ENCODE measurements at regions not wholly inside any gene's neighbourhood (a gene's known extent, or its start where the extent isn't known, plus 50 kb on each side); places are given as distances from the start of the nearest gene placed in this dataset.

DNA sequence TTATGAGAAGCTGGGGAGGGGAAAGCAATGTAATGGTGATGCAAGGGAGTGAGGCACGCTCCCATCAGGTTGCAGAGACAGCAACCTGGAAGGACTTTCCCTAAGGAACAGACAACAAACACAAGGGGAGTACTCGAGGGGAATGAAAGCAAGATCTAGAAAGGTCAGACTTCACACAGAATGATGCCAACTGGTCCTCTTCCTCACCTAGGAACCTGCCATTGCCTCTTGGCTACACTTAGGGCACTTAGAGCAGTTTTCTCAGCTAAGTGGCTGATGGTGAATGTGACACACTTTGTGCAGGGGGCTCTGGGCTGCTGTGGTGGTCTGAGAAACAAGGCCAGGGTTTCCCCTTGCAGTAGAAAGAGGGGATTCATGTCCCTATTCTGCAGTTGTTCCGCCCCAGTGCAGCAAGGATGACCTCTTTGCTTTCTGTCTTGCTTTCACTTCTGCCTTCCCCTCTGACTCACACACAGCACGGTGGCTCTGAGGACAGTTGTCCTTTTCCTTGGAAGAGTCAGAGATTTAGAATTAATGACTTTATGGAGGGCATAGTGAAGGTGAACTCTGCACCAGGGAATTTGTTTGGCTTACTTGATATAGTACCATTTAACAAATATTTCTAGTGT is 394.0 kb upstream of the KLF4 start:
- Histone ChIP-seq H3K4me3 (no peak overlapping the region), H3K9me3 (no peaks in the 10 kb centered on the region), H3K4me1 (no peaks in the 10 kb centered on the region), H3K36me3 (no peaks in the 10 kb centered on the region), H3K27me3 (no peaks in the 10 kb centered on the region), H3K27ac (no peak overlapping the region)
- ATAC-seq (ENCODE audit: low FRiP score in 2 of 2) (peak in 1 of 2 donors; percentile 71), DNase-seq (peak in 1 of 2 donors; percentile 46)
- TF ChIP-seq POLR2A (IDR thresholded peaks at IDR 0.05) (no peak), POLR2AphosphoS5 (IDR thresholded peaks at IDR 0.05) (no peak)
- TF ChIP-seq, protein P1, sequence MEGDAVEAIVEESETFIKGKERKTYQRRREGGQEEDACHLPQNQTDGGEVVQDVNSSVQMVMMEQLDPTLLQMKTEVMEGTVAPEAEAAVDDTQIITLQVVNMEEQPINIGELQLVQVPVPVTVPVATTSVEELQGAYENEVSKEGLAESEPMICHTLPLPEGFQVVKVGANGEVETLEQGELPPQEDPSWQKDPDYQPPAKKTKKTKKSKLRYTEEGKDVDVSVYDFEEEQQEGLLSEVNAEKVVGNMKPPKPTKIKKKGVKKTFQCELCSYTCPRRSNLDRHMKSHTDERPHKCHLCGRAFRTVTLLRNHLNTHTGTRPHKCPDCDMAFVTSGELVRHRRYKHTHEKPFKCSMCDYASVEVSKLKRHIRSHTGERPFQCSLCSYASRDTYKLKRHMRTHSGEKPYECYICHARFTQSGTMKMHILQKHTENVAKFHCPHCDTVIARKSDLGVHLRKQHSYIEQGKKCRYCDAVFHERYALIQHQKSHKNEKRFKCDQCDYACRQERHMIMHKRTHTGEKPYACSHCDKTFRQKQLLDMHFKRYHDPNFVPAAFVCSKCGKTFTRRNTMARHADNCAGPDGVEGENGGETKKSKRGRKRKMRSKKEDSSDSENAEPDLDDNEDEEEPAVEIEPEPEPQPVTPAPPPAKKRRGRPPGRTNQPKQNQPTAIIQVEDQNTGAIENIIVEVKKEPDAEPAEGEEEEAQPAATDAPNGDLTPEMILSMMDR (IDR thresholded peaks at IDR 0.05): no peak
- WGBS, 2 donors: 75 to 83% methylated on average over 4 of the region's 4 CpGs

DNA sequence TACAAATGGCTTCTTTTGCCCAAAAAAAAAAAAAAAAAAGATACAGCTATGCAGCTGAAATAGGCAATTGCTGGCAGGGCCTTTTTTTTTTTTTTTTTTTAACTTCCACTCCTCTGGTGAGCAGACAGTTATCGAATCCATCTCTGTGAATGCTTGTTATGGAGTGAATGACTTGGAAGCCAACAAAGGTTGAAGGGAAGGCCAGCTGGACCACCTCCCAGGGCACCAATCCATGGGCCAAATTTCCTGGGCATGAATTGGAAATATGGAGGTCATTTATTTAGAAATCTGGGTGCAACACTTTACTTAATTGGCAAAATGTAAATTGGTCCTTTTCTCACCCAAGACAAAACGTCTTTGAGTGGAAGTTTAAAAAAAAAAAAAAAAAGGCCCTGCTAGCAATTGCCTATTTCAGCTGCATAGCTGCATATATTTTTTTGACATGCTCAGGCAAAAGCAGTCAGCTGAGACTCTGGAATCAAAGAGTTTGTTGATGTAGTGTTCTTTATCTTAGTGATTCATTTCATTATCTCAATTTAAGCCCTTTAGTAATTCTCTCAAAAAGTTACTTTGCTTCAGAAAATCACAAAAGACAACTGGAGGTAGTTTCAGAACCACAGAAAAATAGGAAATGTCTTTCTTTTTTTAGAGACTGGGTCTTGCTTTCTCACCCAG is 392.2 kb upstream of the KLF4 start:
- Histone ChIP-seq H3K27ac (no peak overlapping the region), H3K27me3 (no peaks in the 10 kb centered on the region), H3K4me3 (no peak overlapping the region), H3K9me3 (no peaks in the 10 kb centered on the region), H3K36me3 (no peaks in the 10 kb centered on the region), H3K4me1 (no peaks in the 10 kb centered on the region)
- ATAC-seq (ENCODE audit: low FRiP score in 2 of 2) (no peak), DNase-seq (no peak)
- TF ChIP-seq POLR2AphosphoS5 (IDR thresholded peaks at IDR 0.05) (no peak), EP300 (IDR thresholded peaks at IDR 0.05) (no peak)
- 60 to 84% methylated on average over 2 of the region's 2 CpGs for WGBS, 2 donors

DNA sequence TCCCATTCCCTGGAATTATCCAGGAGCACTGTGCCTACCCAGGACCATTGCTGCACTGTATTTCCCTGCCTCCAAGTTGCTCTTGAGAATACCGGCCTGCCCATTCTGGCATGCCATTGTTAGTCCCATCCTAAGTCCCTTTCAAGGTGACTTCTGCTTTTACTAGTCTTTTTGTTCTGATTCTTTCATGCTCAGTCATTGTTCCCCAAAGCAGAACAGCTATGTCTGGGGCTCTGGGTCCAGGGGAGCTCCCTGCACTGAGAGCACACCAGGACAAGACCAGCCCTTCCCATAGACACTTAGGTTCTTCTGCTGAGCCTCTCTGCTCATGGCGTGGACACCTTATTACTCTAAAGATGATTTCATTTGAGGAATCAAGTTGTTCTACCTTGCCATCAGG is 388.9 kb upstream of the KLF4 start:
- WGBS, 2 donors: 92 to 97% methylated on average over 2 of the region's 2 CpGs
- no peaks in the 10 kb centered on the region for H3K36me3 ChIP-seq
- H3K27ac ChIP-seq: no peak overlapping the region
- H3K4me1 ChIP-seq: no peaks in the 10 kb centered on the region
- H3K27me3 ChIP-seq: no peaks in the 10 kb centered on the region
- TF ChIP-seq POLR2A (IDR thresholded peaks at IDR 0.05) (no peak), EP300 (IDR thresholded peaks at IDR 0.05) (no peak), POLR2AphosphoS5 (IDR thresholded peaks at IDR 0.05) (no peak)
- TF ChIP-seq, protein P1 (IDR thresholded peaks at IDR 0.05): no peak
- H3K9me3 ChIP-seq: no peaks in the 10 kb centered on the region
- no peak for DNase-seq
- ATAC-seq (ENCODE audit: low FRiP score in 2 of 2): no peak
- H3K4me3 ChIP-seq: no peak overlapping the region

DNA sequence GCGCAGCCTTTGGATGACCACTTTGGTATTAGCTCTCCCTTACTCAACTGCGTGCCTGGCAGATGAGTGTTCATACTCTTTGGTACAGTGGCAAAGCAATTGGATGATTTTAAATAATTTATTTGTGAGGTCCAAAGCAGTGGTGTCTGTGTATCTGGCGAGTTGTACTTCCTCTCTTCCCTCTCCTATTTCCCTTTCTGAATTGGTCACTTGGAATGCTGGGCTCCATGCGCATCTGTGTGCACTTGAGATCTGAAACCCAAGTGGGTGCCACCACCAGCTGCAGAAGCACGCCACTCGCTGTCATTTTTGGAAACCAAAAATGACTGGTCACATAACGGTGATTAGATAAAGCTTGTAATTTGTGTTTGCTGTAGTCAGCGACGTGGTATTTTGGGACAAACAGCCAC is 386.0 kb upstream of the KLF4 start:
- no peaks in the 10 kb centered on the region for H3K27me3 ChIP-seq
- H3K4me1 ChIP-seq: no peaks in the 10 kb centered on the region
- H3K36me3 ChIP-seq: no peaks in the 10 kb centered on the region
- no peak overlapping the region for H3K27ac ChIP-seq
- no peaks in the 10 kb centered on the region for H3K9me3 ChIP-seq
- no peak for DNase-seq
- TF ChIP-seq, protein P1 (IDR thresholded peaks at IDR 0.05): no peak
- no peak for TF ChIP-seq POLR2A (IDR thresholded peaks at IDR 0.05)
- ATAC-seq (ENCODE audit: low FRiP score in 2 of 2): no peak
- H3K4me3 ChIP-seq: no peak overlapping the region
- 87% methylated on average over 9 of the region's 9 CpGs for WGBS, 2 donors

DNA sequence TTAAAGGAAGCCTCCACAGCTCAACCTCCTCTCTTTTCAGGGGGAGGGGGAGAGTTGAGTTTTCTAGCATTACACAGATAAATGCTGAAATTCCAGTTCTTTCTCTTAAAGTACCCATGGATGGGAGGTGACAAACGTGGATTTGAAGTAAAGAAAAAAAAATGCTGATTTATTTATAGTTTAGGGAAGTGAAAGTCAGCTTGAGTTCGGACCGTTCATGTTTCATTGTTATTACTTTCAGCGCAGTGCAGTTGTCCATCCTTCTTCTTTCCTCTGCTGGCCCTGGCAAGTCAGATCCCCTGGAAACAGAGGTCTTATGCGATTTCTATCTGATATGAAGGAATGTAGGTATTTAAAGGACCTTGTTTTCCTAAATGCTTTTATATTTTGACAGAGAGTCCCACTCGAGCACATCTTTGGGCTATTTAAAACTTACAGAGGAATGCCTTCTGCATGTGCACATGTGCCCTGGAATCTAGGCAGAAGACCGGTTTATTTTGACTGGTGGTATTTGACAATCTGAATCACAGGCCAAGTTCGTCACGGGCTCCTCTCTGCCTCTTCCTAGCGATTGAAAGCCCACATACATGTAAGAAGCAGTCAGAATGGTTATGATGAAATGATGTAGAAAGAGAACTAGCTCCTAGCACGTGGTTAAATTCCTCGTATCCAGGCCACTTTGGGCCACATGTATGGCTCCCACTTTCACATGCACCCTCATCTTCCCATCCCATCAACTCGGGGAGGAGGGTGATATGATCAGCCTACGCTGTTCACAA is 385.2 kb upstream of the KLF4 start:
- DNase-seq (no peak), ATAC-seq (ENCODE audit: low FRiP score in 2 of 2) (peak; percentile 34 to 67)
- no peak for TF ChIP-seq POLR2A (IDR thresholded peaks at IDR 0.05)
- TF ChIP-seq POLR2AphosphoS5 (IDR thresholded peaks at IDR 0.05): no peak
- TF ChIP-seq, protein P1 (IDR thresholded peaks at IDR 0.05): no peak
- TF ChIP-seq EP300 (IDR thresholded peaks at IDR 0.05): no peak
- H3K27ac ChIP-seq: no peak overlapping the region
- H3K27me3 ChIP-seq: no peaks in the 10 kb centered on the region
- no peaks in the 10 kb centered on the region for H3K4me1 ChIP-seq
- no peaks in the 10 kb centered on the region for H3K36me3 ChIP-seq
- H3K4me3 ChIP-seq: no peak overlapping the region
- 65 to 67% methylated on average over 14 of the region's 14 CpGs for WGBS, 2 donors
- H3K9me3 ChIP-seq: no peaks in the 10 kb centered on the region
